Fibroblast of the aortic adventitia (primary cell): ENCODE measurements at regions not wholly inside any gene's neighbourhood (a gene's known extent, or its start where the extent isn't known, plus 50 kb on each side); places are given as distances from the start of the nearest gene placed in this dataset.

ENCODE experiments used
- DNase-seq: peaks from one replicate; pipeline ENCODE4 v3.0.0-alpha.2; 2010; ENCODE audit warnings: low read depth
- H3K4me3 ChIP-seq: 2 replicates; pipeline ENCODE4 v1.5.1; 2011; ENCODE audit warnings: low read depth, mild to moderate bottlenecking, control low read depth, low read length, moderate library complexity
- TF ChIP-seq, protein P1 (sequence below): IDR thresholded peaks from 2 replicates; pipeline ENCODE4 v1.5.1; 2011; ENCODE audit warnings: mild to moderate bottlenecking, low read length, control low read depth, inconsistent platforms; ENCODE audit not compliant: insufficient read depth

DNA sequence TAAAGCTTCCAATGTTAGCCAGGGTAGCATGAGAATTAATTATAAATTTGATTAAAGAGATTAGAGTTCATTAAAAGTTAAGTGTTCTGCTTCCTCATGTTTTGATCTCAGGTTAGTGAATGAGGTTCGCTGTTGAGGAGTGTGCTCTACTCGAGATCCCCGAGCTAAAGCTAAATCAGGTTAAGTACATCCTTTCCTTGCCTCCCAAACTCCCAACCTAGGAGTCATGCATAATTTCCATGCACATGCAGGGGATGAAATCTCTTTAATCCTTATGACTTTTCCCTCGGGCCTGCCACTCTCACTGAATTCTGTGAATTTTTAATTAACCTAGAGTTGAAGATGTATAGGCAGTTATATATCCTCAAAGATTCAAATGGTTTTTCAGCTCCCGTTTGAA lies 156.1 kb upstream of the NCK2 start:
- DNase-seq = no peak
- no peak overlapping the region for H3K4me3 ChIP-seq
- TF ChIP-seq, protein P1, sequence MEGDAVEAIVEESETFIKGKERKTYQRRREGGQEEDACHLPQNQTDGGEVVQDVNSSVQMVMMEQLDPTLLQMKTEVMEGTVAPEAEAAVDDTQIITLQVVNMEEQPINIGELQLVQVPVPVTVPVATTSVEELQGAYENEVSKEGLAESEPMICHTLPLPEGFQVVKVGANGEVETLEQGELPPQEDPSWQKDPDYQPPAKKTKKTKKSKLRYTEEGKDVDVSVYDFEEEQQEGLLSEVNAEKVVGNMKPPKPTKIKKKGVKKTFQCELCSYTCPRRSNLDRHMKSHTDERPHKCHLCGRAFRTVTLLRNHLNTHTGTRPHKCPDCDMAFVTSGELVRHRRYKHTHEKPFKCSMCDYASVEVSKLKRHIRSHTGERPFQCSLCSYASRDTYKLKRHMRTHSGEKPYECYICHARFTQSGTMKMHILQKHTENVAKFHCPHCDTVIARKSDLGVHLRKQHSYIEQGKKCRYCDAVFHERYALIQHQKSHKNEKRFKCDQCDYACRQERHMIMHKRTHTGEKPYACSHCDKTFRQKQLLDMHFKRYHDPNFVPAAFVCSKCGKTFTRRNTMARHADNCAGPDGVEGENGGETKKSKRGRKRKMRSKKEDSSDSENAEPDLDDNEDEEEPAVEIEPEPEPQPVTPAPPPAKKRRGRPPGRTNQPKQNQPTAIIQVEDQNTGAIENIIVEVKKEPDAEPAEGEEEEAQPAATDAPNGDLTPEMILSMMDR = no peak

DNA sequence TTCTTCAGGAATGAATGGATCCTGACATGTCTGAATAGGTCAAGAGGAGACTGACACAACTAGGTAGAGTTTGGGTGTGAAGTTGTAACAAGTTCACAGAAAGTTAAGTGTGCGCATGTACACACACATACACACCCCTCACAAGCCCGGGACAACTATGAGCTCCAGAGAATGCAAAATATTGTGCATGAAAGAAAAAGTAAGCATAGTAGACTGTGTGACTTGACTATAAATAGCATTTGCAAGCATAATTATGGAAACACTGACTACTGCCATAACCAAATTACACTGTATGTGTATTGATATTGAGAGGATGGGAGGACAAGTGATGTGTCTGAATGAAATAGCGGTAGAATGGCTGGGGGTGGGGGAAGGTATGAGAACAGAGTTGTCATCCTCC lies 157.1 kb upstream of the NCK2 start:
- DNase-seq = no peak
- TF ChIP-seq, protein P1 = no peak
- H3K4me3 ChIP-seq = no peak overlapping the region

DNA sequence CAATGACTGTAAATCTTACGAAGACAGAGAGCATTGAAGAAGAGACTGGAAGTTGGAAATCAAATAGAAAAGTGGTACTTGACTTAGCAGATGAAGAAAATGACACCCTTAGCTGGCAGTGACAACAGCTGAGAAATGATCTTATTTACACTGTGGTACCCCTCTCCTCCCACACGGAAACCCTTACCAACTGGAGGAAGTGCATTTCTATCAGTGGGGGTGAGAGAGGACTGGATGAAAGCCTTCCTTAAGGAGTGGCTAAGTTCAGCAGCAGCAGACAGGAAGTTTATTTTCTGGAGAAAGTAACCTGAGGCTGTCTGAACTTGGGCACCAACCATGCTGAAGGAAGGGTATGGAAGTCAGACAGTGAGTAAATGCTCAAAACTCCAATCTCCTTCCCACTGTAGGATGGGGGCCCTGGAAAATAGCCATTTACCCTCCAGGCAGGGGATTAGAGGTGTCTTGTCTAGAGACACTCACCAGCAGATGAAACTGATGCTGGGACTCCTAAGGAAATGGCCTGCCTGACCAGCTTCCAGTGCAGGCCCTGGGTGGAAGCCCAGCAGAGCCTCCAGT lies 160.2 kb upstream of the NCK2 start:
- TF ChIP-seq, protein P1 = no peak
- H3K4me3 ChIP-seq = no peak overlapping the region
- no peak for DNase-seq

DNA sequence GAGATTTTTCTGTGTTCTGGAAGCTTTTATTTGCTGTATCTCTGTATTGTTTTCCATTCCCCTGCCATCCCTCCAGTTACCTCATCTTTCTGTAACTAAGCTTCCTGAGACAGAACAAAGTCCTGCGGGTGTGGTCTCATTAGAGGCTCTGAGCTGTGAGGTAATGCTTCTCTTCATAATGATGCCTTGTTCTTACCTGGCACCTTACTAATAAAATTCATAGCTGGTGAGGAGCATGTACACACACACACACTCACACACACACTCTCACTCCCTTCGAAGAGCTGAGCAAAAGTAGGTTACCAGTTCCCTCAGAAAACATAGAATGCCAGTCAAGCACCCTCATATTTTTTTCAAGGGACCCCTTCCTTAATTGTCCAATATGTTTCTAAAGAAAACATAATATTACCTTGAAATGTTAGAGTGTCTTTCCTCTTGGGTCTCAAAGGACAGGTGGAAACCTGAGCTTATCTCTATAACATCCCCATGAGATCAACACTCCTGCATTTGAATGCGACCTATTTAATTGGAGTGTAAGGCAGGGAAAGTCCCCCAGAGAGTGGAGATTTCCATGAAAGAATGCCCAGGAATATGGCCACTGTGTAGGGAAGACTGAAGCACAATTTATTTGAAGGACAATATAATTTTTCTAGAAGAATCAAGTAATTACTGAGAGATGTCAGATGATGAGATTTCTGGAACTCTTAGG lies 161.6 kb upstream of the NCK2 start:
- DNase-seq = no peak
- no peak overlapping the region for H3K4me3 ChIP-seq
- TF ChIP-seq, protein P1 = no peak

DNA sequence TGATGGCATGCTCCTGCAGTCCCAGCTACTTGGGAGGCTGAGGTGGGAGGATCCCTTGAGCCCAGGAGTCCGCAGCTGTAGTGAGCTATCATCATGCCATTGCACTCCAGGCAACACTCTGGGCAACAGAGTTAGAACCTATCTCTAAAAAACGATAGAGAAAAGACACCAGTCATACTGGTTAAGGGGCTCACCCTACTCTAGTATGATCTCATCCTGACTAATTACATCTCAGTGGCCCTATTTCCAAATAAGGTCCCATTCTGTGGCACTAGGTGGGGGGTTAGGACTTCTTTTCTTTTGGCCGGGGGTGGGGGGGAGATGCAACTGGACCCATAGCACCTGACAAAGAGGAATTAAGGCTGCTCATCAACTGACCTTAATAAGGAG lies 163.2 kb upstream of the NCK2 start:
- H3K4me3 ChIP-seq = no peak overlapping the region
- TF ChIP-seq, protein P1 = no peak
- DNase-seq = no peak

DNA sequence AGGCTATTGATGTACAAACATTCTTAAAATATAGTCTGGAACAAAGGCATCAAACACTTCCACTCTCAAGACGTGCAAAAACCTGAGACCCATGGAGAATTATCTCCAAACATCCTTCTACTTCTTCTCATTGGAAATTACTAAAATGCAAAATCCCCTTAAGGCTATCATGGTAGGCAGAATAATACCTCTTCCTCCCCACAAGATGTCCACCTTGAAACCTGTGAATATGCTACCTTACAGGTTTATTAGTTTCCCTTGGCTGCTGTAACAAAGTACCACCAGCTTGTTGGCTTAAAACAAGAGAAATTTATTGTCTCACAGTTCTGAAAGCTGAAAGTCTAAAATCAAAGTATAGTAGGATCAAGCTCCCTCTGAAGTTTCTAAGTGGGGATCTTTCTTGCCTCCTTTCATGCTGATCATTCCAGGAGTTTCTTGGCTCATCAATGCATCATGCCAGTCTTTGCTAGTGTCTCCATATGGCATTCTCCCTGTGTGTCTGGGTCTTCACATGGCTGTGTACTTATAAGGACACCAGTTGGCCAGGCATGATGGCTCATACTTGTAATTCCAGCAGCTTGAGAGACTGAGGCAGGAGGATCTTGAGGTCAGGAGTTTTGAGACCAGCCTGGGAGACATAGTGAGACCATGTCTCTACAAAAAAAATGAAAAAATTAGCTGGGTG lies 163.7 kb upstream of the NCK2 start:
- TF ChIP-seq, protein P1 = no peak

More for the DNA sequence above, 163.7 kb upstream of the NCK2 start:
- H3K4me3 ChIP-seq = no peak overlapping the region
- DNase-seq = no peak
